HG03064 (cell line): ENCODE measurements at regions not wholly inside any gene's neighbourhood (a gene's known extent, or its start where the extent isn't known, plus 50 kb on each side); places are given as distances from the start of the nearest gene placed in this dataset.

ENCODE experiments used
- ATAC-seq: cut with Tn5 transposase; IDR thresholded peaks from one replicate; pipeline ENCODE4 v1.9.1; 2021; ENCODE audit warnings: low read depth; ENCODE audit not compliant: unreplicated experiment

DNA sequence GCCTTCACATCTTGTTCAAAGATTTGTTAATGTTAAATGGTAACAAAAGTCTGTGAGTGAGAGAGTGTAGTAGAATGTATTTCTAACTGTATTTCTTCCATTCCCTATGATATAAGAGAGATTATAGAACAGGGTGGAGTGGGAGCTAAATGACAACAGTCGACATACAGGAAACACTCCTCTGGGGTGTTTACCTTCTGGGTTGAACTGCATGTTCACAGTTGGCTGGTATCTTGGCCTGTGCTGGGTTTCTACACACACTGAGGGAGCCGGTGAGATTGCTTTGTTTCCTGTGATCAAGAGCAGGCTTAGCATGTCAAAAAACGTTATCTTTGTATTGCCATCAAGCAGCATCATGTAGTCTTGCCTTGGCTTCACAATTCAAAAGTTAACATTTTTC lies 274.3 kb upstream of the FAR2 start:
- ATAC-seq = no peak

DNA sequence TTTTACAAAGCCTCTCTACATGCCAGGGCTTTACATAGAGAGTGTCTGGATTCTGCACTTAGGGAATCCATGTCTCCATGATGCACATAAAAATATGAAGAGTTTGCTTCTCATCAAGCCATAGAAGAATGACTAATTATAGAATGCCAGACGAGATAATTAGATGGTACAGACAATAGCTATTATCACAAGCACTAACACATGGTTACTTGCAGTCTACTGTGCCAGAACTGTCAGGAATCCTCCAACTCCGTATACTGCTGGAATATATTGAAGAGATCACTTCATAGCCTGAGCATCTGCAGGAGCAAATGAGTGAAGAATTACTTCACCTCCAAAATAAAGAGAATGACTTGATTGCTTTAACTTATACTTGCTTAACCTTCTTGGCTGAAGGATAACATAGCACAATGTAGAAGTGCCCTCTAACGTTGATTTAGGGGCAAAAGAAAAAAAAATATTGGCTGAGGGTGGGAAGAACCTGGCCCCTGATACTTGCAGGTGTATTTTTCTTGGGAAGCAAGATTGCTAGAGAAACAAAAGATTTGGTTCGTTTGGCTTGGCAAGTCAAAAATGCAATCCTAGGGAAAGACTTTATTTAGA lies 272.8 kb upstream of the FAR2 start:
- no peak for ATAC-seq

DNA sequence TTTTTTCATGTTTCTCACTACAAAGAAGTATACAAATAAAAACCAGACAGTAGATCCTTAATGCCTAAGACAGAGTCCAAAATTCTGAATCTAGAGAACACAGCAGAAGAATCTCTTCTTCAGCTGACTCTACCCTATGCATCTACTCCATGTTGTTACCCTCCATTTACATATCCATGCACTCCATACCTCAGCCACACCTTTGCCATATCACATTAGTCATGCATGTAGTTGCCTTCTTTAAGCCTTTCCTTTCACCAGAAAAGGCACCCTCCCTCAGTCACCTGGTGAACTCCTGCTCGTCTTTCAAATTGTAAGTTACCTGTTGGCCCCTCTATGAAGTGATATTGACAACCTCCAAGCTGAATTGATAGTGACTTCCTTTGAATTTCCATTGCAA lies 271.2 kb upstream of the FAR2 start:
- no peak for ATAC-seq

DNA sequence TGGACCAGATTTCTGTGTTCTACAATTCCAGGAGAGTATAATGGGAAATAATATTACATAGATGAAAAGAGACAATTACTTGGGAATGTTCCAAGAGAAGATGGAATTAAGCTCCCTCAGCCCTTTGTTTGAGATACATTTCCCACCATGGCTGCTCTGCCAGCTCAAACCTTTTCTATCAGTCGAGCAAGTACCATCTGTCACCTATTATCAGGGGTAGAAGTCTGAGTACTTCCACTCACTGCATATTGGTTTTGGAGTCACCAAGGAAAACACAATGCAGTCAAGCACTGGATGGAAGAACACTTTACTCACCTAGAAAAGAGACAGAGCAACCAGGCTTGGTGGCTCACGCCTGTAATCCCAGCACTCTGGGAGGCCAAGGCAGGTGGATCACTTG lies 270.4 kb upstream of the FAR2 start:
- no peak for ATAC-seq

DNA sequence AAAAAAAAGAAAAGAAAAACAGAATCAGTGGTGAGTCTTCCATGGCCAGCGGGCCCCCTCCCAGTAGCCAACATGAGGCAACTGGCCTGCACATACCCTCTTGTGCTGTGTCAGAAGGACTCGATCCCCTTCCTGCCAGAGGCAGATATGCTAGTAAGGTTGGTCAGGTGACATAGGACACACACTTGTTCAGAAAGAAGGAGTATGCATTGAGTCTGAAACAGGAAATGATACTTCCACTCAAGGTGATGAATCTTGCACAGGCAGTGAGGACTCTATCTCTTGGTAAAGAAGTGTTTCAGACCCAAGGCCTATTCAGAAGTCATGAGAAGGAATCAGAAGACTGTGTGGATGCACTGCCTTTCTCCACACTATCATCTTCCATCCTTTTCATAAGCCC lies 269.7 kb upstream of the FAR2 start:
- ATAC-seq = no peak

DNA sequence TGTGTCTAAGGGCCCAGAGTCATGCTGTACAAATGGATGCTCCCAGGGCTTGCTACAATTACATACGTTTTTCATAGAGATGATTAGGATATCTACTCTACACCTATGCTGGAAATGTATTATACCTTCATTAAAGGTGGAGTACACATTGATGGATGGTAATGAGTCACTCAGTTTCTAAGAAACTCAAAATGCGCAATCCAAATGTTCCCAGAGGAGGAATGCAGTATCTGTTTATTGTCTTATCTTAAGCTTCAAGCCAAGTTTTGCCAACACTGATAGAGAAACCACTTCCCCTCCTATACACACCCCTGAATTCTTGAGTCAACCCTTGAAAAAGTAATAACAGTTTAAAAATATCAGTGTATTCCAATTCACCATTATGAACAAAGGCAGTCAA lies 266.6 kb upstream of the FAR2 start:
- ATAC-seq = no peak

DNA sequence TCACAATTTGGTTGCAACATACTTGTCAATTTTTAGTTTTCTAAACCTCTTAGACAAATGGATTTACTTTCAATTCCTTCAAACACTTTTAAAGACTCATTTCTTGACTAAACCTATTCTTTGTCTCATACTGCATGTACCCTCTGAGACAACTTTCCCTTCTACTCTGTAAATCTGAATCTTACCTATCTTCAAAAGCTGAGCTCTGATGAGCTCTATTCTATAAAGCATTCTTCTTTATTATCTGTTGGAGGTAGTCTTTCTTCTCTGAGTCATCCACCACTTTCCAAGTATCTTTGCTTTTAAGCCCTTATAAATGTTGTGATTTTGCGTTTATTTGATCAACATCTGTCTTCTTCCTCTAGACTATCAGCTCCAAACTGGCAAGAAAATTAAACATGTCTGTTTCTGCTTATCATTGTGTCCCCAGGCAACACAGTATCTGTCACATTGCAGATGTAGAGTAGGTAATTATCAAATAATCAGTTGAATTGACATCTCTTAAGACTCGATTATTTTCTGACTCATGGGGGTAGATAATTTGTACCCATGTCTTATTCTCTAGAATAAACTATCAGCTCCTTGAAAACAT lies 265.6 kb upstream of the FAR2 start:
- ATAC-seq = no peak

DNA sequence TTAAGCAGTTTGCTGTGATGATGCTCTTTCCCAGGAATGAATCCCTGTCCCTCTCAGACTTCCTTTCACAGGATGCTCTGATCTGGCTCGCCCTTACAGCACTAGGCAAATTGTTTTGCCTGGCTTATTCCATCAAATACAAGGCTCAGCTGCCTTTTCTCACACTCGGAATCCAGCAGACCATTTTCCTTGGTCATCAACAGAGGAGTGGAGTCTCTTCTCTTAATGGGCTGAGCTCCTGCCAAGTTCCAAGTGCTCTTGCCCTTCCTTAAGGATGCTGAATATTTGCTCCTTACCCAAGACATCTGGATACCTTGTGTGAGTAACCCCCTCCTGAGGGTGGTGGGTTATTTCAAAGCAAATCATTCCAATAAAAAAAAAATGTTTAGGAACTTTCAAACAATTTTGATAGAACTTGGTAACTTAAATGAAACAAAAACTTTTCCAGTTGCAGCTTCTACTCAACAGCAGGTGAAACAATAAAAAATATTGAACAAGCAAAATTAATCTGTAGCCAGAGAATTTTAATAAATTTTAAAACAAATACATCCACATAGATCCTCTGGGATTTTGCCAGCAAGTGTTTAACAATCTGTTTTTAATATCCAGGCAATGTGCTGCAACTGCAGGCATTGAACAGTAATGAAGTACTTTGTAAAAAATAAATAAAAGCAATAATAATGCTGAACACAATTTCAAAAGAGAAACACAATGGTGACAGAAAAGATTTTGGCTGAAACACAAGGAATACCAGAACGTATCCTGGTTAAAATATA lies 264.0 kb upstream of the FAR2 start:
- ATAC-seq = no peak

DNA sequence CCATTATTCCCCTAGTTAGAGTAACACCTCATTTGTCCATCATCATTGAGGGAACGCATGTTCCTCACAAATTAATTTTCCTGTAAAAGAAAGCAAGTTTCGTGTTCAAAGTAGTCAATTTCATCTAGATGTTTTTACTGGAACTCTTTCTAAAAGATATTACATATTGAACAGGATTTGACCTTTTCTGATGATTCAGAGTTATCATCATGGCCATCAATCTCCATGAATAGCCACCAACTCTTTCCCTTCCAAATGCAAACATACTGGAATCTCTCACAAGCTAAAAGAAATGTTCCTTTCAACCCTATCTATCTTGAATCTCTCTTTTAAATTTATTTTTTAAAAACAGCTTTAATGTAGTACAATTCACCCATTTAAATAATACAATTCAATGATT lies 263.1 kb upstream of the FAR2 start:
- ATAC-seq = no peak

DNA sequence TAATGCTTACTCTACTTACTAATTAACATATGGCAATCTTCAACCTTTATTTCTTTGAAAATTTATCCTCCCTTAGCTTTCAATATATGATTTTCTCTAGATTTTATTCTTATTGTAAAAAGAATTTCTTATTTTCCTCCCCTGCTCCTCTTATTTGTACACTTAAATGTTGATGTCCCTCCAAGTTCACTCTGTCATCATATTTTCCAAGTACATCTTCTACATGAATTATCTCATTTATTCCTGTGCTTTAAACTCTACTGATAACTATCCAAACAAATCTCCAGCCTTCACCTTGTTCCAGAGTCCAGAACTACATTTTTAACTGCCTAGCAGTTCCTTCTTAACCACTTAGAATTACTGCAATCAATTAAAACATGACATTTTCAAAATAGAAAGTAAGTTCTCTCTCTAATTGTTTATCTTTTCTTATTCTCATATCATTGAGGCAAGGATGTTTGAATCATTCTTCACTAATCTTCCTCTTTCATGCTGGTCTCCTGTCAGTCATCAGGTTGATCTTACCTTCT lies 261.6 kb upstream of the FAR2 start:
- no peak for ATAC-seq

DNA sequence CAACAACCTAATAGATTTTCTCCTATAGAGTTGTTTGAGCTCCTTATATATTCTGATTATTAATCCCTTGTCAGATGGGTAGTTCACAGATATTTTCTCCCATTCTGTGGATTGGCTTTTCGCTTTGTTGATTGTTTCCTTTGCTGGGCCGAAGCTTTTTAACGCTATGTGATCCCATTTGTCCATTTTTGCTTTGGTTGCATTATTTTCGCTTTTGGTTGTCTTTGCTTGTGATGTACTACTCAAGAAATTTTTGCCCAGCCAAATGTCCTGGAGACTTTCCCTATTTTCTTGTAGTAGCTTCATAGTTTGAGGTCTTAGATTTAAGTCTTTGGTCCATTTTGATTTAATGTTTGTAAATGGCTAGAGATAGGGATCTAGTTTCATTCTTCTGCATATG lies 258.4 kb upstream of the FAR2 start:
- no peak for ATAC-seq

DNA sequence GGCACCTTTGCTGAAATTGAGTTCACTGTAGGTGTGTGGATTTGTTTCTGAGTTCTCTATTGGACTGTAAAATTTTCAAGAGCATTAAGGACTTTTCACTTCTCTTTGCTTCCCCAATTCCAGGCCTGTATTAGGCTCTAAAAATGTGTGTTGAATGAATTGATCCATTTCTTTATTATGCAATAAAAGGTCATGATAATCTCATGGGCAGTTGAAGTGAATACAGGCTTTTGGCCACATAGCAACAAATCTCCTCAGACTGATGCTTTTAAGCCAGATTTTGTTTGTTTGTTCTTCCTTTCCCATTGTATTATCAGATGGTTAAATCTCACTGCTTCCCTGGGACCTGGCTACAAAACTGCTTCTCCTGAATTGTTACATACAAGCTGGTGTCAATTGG lies 258.0 kb upstream of the FAR2 start:
- no peak for ATAC-seq

DNA sequence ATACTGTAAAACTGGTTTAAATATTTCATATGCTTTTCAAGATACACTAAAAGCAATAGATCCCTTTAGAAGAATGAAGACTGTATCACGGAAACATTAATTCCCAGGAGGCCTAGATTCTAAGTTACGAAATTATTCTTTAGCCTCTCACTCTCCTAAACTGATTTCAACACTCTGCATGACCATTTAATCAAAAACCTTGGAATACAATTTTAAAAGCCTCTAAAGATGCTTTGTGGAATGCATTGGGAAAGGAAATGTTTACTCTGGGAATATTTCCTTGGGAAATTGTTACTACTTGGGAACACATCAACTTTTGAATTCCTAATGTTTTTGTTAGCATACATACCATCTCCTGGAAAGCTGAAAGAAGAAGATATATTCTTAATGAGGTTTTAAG lies 255.7 kb upstream of the FAR2 start:
- ATAC-seq = no peak

DNA sequence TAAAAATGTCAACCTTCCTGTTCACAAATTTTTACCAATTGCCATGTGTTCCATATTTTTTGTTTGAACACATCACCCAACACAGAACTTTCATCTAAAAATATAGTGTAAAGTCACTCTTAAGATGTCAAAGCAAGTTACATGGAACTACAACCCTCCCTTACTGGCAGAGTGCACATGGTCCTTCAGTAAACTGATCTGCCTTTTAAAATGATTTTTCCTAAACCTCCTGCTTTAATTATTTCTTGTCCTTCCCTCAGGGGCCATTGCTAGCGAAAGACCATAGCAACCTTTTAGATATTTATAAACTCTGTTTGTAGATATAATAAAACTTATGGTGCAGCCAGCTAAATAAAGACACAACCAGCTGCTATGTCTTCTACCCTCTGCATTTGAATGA lies 255.2 kb upstream of the FAR2 start:
- no peak for ATAC-seq

DNA sequence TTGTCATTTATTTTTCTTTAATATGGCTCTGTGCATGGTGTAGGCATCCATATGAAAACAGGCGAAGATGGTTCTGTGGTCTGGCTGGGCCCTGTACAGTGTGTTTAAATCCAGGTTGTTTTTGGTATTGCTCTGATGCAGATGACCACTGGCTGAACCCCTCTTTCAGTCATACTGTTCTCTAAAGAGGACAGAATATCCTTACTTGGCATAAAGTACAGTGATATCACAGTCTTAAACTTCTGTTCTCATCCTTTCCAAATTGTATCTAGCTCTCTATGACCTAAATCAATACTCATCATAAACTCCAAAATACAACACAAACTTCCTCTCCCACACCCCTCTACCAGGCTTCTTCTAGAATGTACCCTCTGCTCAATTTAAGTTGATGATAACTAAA lies 252.7 kb upstream of the FAR2 start:
- no peak for ATAC-seq

DNA sequence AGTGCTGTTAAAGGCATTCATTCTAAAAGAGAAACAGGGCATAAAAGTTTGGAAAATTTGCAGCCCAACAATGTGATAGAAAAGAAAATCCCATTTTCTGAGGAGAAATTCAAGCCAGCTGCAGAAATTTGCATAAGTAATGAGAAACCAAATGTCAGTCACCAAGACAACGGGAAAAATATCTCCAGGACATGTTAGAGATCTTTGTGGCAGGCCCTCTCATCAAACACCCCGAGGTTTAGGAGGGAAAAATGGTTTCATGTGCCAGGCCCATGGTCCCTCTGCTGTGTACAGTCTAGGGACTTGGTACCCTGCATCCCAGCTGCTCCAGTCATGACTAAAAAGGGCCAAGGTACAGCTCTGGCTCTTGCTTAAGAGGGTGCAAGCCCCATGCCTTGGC lies 251.0 kb upstream of the FAR2 start:
- no peak for ATAC-seq

DNA sequence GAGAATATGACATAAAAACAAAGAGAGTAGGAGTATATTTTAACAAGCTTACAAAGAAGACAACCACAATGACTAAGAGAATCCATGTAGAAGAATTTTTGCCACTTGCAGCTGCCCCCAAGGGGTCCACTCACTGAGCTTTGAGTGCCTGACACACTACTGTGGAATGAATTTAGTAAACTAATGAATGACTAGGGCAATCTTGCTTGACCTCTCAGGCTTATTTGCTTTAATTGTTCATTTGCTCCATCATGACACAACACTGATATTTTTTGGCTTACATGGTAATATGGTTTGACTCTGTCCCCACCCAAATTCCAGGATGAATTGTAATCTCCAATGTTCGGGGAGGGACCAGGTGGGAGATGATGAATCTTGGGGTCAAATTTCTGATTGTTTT lies 249.1 kb upstream of the FAR2 start:
- no peak for ATAC-seq

DNA sequence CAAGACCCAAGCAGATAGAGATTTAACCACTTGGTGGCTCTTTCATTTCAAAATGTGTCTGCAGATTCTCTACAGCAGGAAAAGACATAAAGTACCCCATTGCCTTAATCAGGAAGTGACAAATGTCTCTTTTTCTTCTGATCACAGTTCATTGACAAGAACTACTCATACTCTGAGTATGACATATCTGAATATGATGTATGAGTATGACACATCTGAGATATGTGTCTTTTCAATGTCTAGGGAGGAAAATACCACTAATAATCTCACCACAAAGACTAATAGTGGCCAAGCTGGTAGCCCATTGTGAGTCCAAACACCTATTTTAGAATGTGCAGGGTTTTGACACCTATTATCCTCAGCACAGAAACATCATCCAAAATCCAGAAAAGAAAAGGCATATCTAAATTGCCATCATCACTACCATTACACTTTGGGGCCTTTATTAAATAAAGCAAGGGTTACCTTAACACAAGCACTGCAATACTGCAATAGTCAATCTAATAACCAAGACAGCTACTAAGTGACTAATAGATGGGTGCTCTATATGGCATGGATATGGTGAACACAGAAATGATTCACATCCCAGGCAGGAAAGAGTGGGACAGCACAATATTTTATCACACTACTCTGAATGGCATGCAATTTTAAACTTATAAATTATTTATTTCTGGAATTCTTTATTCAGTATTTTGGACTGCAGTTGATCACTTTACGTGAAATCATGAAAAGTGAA lies 243.7 kb upstream of the FAR2 start:
- no peak for ATAC-seq

DNA sequence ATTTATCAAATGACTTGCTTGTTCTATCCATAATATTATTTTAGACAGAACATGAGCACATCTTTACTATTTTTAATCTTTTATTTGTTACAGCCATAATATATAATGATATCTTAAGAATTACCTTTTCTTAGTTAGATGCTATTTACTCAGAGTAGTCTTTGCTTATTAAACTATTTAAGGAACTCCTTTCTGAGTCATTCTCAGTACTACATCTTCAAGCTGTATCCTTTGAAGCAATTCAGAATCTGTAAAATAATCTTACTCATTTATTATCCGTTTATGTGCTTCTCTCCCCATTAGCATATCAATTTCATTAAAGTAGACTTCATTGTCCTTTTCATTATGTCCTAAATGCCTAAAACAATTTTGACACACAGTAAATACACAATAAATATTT lies 240.4 kb upstream of the FAR2 start:
- no peak for ATAC-seq

DNA sequence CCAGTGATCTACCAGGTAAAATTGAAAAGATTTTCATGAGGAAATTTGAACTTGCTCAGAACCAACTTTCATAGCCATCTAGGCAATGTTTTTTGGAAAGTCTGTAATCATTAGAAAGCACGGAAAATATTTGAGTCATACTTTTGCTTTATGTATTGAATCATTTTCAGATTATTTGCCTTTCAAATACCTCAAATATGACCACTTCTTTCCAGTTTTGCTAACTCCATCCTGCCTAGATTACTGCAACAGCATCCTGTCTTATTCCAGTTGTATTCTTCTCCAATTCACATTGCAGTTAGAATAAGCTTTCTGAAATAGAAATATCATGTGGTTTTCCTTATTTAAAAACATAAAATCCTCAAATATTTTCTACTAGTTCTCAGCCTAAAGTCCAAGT lies 239.8 kb upstream of the FAR2 start:
- no peak for ATAC-seq

DNA sequence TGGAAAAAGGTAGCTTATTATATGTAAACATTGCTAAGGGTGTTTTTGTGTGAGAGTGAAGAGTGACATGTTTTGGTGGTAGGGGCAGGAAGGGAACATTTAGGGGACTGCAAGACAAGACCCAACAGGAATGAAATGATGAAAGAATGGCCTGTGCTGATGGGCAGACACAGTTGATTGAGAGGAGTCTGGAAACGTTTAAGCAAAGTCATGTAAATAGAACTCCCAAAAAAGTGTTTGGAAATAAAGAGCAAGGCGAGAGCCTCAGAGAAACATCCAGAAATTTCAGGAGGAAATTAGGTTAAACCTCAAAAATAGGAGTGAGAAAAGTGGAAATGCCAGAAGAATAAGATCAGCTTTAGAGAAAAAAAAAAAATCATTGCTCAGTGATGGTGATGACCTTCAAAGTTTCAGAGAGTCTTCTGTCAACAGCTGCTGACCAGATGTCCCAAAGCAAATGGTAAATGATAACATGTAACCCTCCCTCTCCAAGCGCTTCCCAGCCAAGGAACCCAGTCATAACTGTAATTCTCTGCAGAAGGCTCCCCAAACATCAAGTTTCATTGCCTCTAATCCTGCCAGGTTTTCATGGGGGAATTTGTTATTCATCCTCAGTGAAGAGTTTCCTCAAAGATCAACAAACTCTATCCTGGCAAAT lies 223.2 kb upstream of the FAR2 start:
- no peak for ATAC-seq
